Esophagus squamous epithelium (tissue), 4 donors: ENCODE measurements at regions not wholly inside any gene's neighbourhood (a gene's known extent, or its start where the extent isn't known, plus 50 kb on each side); places are given as distances from the start of the nearest gene placed in this dataset.

Source experiments
- POLR2A ChIP-seq, 4 donors: fragments of 450-650 bp; IDR thresholded peaks; one replicate each; pipeline ENCODE4 v1.6.1; 2017; ENCODE audit warnings: antibody characterized with exemption in 4 of 4, mild to moderate bottlenecking in 4 of 4, moderate library complexity in 3 of 4
- TF ChIP-seq, protein P1 (sequence below), 6 experiments: fragments of 450-650 bp in 4 of 6; fragments of 200-600 bp in 2 of 6; sonication (generic) in 2 of 6; IDR thresholded peaks; one replicate each; pipeline ENCODE4 v1.5.1; 2016 to 2019; ENCODE audit warnings: antibody characterized with exemption in 6 of 6, mild to moderate bottlenecking in 4 of 6, moderate library complexity in 4 of 6

- TF ChIP-seq, protein P1, sequence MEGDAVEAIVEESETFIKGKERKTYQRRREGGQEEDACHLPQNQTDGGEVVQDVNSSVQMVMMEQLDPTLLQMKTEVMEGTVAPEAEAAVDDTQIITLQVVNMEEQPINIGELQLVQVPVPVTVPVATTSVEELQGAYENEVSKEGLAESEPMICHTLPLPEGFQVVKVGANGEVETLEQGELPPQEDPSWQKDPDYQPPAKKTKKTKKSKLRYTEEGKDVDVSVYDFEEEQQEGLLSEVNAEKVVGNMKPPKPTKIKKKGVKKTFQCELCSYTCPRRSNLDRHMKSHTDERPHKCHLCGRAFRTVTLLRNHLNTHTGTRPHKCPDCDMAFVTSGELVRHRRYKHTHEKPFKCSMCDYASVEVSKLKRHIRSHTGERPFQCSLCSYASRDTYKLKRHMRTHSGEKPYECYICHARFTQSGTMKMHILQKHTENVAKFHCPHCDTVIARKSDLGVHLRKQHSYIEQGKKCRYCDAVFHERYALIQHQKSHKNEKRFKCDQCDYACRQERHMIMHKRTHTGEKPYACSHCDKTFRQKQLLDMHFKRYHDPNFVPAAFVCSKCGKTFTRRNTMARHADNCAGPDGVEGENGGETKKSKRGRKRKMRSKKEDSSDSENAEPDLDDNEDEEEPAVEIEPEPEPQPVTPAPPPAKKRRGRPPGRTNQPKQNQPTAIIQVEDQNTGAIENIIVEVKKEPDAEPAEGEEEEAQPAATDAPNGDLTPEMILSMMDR (IDR thresholded peaks at IDR 0.05), result no peak
- TF ChIP-seq POLR2A (IDR thresholded peaks at IDR 0.05), result no peak
Measured at GRCh38 chr15:88341006-88341405, 84.5 kb upstream of the NTRK3 start.
